ENCODE measurements at regions not wholly inside any gene's neighbourhood (a gene's known extent, or its start where the extent isn't known, plus 50 kb on each side); places are given as distances from the start of the nearest gene placed in this dataset.

DNA sequence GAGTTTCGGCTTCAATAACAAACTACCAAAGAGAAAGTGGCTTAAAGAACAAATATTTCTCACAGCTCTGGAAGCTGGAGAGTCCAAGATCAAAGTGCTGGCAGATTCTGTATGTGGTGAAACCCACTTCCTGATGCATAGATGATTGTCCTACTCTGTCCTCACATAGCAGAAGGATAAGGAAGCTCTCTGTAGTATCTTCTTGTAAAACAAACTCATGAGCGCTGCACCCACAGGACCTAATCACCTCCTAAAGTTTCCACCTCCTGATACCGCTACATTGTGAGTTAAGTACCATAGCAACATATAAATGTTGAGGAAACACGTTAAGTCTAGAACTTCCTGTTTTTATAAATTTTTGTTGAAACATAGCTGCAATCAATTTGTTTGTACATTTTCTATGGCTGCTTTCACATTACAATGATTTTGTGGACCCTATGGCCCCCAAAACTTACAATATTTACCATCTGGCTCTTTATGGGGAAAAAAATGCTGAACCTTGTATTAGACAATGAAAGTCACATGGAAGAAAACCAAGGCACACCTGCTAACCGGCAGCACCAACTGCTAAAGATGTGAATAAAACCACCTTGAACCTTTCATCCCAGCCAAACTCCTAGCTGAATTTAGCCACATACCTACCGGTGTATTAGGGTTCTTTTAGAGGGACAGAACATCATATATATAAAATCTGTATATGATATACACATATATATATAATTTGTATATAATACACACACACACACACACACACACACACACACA lies 1423.4 kb downstream of the NCAM2 start (continued):
- TF ChIP-seq CHD7 (IDR thresholded peaks at IDR 0.05; ENCODE audit: insufficient replicate concordance, low read length) = no peak
- TF ChIP-seq KDM4A (IDR thresholded peaks at IDR 0.05; ENCODE audit: low read depth, low read length, severe bottlenecking) = no peak
- TF ChIP-seq POU5F1 (IDR thresholded peaks at IDR 0.05; ENCODE audit: low read depth, low read length) = no peak
- no peak for TF ChIP-seq FOSL1 (IDR thresholded peaks at IDR 0.05; ENCODE audit: insufficient read depth, low read depth, low read length)
- TF ChIP-seq KDM1A (IDR thresholded peaks at IDR 0.05; ENCODE audit: borderline replicate concordance, low read length) = no peak
- TF ChIP-seq, protein P1, sequence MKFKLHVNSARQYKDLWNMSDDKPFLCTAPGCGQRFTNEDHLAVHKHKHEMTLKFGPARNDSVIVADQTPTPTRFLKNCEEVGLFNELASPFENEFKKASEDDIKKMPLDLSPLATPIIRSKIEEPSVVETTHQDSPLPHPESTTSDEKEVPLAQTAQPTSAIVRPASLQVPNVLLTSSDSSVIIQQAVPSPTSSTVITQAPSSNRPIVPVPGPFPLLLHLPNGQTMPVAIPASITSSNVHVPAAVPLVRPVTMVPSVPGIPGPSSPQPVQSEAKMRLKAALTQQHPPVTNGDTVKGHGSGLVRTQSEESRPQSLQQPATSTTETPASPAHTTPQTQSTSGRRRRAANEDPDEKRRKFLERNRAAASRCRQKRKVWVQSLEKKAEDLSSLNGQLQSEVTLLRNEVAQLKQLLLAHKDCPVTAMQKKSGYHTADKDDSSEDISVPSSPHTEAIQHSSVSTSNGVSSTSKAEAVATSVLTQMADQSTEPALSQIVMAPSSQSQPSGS (IDR thresholded peaks at IDR 0.05; ENCODE audit: low read length) = no peak
- TF ChIP-seq, protein P2, sequence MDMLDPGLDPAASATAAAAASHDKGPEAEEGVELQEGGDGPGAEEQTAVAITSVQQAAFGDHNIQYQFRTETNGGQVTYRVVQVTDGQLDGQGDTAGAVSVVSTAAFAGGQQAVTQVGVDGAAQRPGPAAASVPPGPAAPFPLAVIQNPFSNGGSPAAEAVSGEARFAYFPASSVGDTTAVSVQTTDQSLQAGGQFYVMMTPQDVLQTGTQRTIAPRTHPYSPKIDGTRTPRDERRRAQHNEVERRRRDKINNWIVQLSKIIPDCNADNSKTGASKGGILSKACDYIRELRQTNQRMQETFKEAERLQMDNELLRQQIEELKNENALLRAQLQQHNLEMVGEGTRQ (IDR thresholded peaks at IDR 0.05; ENCODE audit: low read length) = no peak

Measured in H1 (cell line).